H9 (cell line): ENCODE measurements at regions not wholly inside any gene's neighbourhood (a gene's known extent, or its start where the extent isn't known, plus 50 kb on each side); places are given as distances from the start of the nearest gene placed in this dataset.

Experiments used
- DNase-seq: peaks from one replicate; pipeline ENCODE4 v3.0.0-alpha.2; 2017
- H2AFZ ChIP-seq: one replicate; pipeline ENCODE4 v1.6.1; 2013; ENCODE audit warnings: mild to moderate bottlenecking, low read length, control low read depth, moderate library complexity
- H2AK5ac ChIP-seq: 2 replicates; pipeline ENCODE4 v1.6.1; 2013; ENCODE audit warnings: low read length, control low read depth, mixed read lengths; ENCODE audit not compliant: insufficient read length
- H2BK120ac ChIP-seq: one replicate; pipeline ENCODE4 v1.6.1; 2013; ENCODE audit warnings: low read depth, mild to moderate bottlenecking, low read length, control low read depth, inconsistent platforms; ENCODE audit not compliant: poor library complexity, severe bottlenecking
- H2BK12ac ChIP-seq: 2 replicates; pipeline ENCODE4 v1.6.1; 2013; ENCODE audit warnings: low read length, control low read depth, mixed read lengths, low read depth; ENCODE audit not compliant: insufficient read length
- H2BK15ac ChIP-seq: 2 replicates; pipeline ENCODE4 v1.6.1; 2013; ENCODE audit warnings: low read depth, low read length, control low read depth
- H2BK20ac ChIP-seq: one replicate; pipeline ENCODE4 v1.6.1; 2013; ENCODE audit warnings: low read depth, mild to moderate bottlenecking, low read length, control low read depth, inconsistent platforms; ENCODE audit not compliant: poor library complexity, severe bottlenecking
- H2BK5ac ChIP-seq: 2 replicates; pipeline ENCODE4 v1.6.1; 2013; ENCODE audit warnings: low read length, control low read depth, mixed read lengths; ENCODE audit not compliant: insufficient read length
- H3K14ac ChIP-seq: 2 replicates; pipeline ENCODE4 v1.6.1; 2013; ENCODE audit warnings: low read length, control low read depth; ENCODE audit not compliant: insufficient read depth
- H3K18ac ChIP-seq: 2 replicates; pipeline ENCODE4 v1.6.1; 2013; ENCODE audit warnings: low read depth, mild to moderate bottlenecking, mixed read lengths, low read length, control low read depth; ENCODE audit not compliant: insufficient read length
- H3K23ac ChIP-seq: 2 replicates; pipeline ENCODE4 v1.6.1; 2013; ENCODE audit warnings: low read length, control low read depth, mixed read lengths, low read depth; ENCODE audit not compliant: insufficient read length
- H3K23me2 ChIP-seq: 2 replicates; pipeline ENCODE4 v1.6.1; 2013; ENCODE audit warnings: low read depth, mild to moderate bottlenecking, mixed read lengths, low read length, control low read depth; ENCODE audit not compliant: insufficient read length, poor library complexity, severe bottlenecking
- H3K27ac ChIP-seq: 2 replicates; pipeline ENCODE4 v1.5.1; 2013; ENCODE audit warnings: low read length, control low read depth, mixed read lengths, low read depth; ENCODE audit not compliant: insufficient read length
- H3K27me3 ChIP-seq: 2 replicates; pipeline ENCODE4 v1.6.1; 2013; ENCODE audit warnings: low read length, control low read depth, inconsistent platforms; ENCODE audit not compliant: insufficient read depth
- H3K4ac ChIP-seq: 2 replicates; pipeline ENCODE4 v1.6.1; 2013; ENCODE audit warnings: low read depth, mild to moderate bottlenecking, control low read depth, inconsistent platforms, low read length, moderate library complexity
- H3K4me1 ChIP-seq: 2 replicates; pipeline ENCODE4 v1.6.1; 2013; ENCODE audit warnings: low read length, control low read depth, inconsistent platforms; ENCODE audit not compliant: insufficient read depth
- H3K4me2 ChIP-seq: 2 replicates; pipeline ENCODE4 v1.6.1; 2013; ENCODE audit warnings: low read length, control low read depth, mixed read lengths; ENCODE audit not compliant: insufficient read length, insufficient read depth
- H3K56ac ChIP-seq: 2 replicates; pipeline ENCODE4 v1.6.1; 2013; ENCODE audit warnings: low read depth, mild to moderate bottlenecking, mixed read lengths, low read length, control low read depth; ENCODE audit not compliant: insufficient read length
- H3K79me1 ChIP-seq: 2 replicates; pipeline ENCODE4 v1.6.1; 2013; ENCODE audit warnings: low read depth, mild to moderate bottlenecking, moderate library complexity, low read length, control low read depth, inconsistent platforms; ENCODE audit not compliant: insufficient read depth, poor library complexity, severe bottlenecking
- H3K79me2 ChIP-seq: 2 replicates; pipeline ENCODE4 v1.6.1; 2013; ENCODE audit warnings: low read length, control low read depth, inconsistent platforms; ENCODE audit not compliant: insufficient read depth
- H3K9ac ChIP-seq: 2 replicates; pipeline ENCODE4 v1.6.1; 2013; ENCODE audit warnings: low read length, control low read depth, mixed read lengths; ENCODE audit not compliant: insufficient read length; ENCODE audit errors: extremely low read depth
- H3K9me3 ChIP-seq: one replicate; pipeline ENCODE4 v1.6.1; 2013; ENCODE audit warnings: low read depth, low read length, inconsistent platforms; ENCODE audit not compliant: control insufficient read depth
- H3T11ph ChIP-seq: one replicate; pipeline ENCODE4 v1.6.1; 2013; ENCODE audit warnings: mild to moderate bottlenecking, low read length, control low read depth, inconsistent platforms
- H4K20me1 ChIP-seq: one replicate; pipeline ENCODE4 v1.6.1; 2013; ENCODE audit not compliant: control insufficient read depth, insufficient read length, insufficient read depth
- H4K5ac ChIP-seq: 2 replicates; pipeline ENCODE4 v1.6.1; 2013; ENCODE audit warnings: low read depth, mild to moderate bottlenecking, mixed read lengths, low read length, control low read depth; ENCODE audit not compliant: insufficient read length
- H4K8ac ChIP-seq: replicated peaks from 2 replicates; pipeline ENCODE4 v1.6.1; 2013; ENCODE audit warnings: low read length, control low read depth, mixed read lengths, low read depth; ENCODE audit not compliant: insufficient read length
- H4K91ac ChIP-seq: 2 replicates; pipeline ENCODE4 v1.6.1; 2013; ENCODE audit warnings: low read depth, mild to moderate bottlenecking, moderate library complexity, mixed read lengths, low read length, control low read depth; ENCODE audit not compliant: insufficient read length
- H3K27ac Mint-ChIP-seq, 3 experiments: 2 replicates in 2 of 3; 3 replicates in 1 of 3; pipeline ENCODE4 v1.8.0; 2020 to 2021; ENCODE audit warnings: mixed read lengths in 3 of 3, mild to moderate bottlenecking in 1 of 3, moderate library complexity in 1 of 3
- H3K27me3 Mint-ChIP-seq: 2 replicates; pipeline ENCODE4 v1.8.0; 2021; ENCODE audit warnings: low read depth, mild to moderate bottlenecking, moderate library complexity, mixed read lengths
- H3K36me3 Mint-ChIP-seq, 3 experiments: 2 replicates in 2 of 3; 3 replicates in 1 of 3; pipeline ENCODE4 v1.8.0; 2020 to 2021; ENCODE audit warnings: low read depth in 3 of 3, mixed read lengths in 3 of 3; ENCODE audit not compliant: insufficient read depth in 1 of 3
- H3K4me1 Mint-ChIP-seq, 2 experiments: 2 replicates each; pipeline ENCODE4 v1.8.0; 2020; ENCODE audit warnings: mixed read lengths in 2 of 2
- H3K4me3 Mint-ChIP-seq, 2 experiments: 2 replicates in 1 of 2; 3 replicates in 1 of 2; pipeline ENCODE4 v1.8.0; 2020 to 2021; ENCODE audit warnings: mild to moderate bottlenecking in 2 of 2, mixed read lengths in 2 of 2, moderate library complexity in 1 of 2
- H3K9me3 Mint-ChIP-seq, 2 experiments: 2 replicates in 1 of 2; 3 replicates in 1 of 2; pipeline ENCODE4 v1.8.0; 2020; ENCODE audit warnings: mild to moderate bottlenecking in 2 of 2, mixed read lengths in 2 of 2, moderate library complexity in 1 of 2
- CTCF ChIP-seq: fragments of 200-600 bp; sonication (generic); conservative IDR thresholded peaks from 3 replicates; pipeline ENCODE4 v1.8.0; 2021; ENCODE audit warnings: antibody characterized with exemption, mild to moderate bottlenecking
- WGBS: extraction: QIAGEN DNeasy Blood & Tissue Kit; methylation state at CpG from one replicate; pipeline ENCODE4 v1.1.7; 2013; ENCODE audit warnings: missing lambda C conversion rate, low lambda C conversion rate, mixed read lengths; ENCODE audit not compliant: insufficient read length; ENCODE audit errors: extremely low coverage; 5-methylcytosine and 5-hydroxymethylcytosine counted together

- Histone ChIP-seq H3K27ac (no peak overlapping the region), H2AK5ac (no peak overlapping the region), H3K9ac (no peak overlapping the region), H4K5ac (no peak overlapping the region), H2BK12ac (no peak overlapping the region), H2BK15ac (no peak overlapping the region), H3K4me1 (peaks cover 4% of the 10 kb centered on the region; the same call in 1 of the 2 replicates), H4K20me1 (no peaks in the 10 kb centered on the region), H3K18ac (no peak overlapping the region), H3K14ac (no peak overlapping the region), H2BK20ac (no peak overlapping the region), H3K23me2 (no peaks in the 10 kb centered on the region), H3K4me2 (no peak overlapping the region), H3K27me3 (no peaks in the 10 kb centered on the region), H4K8ac (no peak overlapping the region), H3K79me1 (no peaks in the 10 kb centered on the region), H4K91ac (no peak overlapping the region), H3T11ph (no peak overlapping the region), H3K9me3 (peaks cover 12% of the 10 kb centered on the region), H2BK120ac (no peak overlapping the region), H2AFZ (no peak overlapping the region), H3K56ac (no peak overlapping the region), H2BK5ac (no peak overlapping the region), H3K23ac (no peak overlapping the region), H3K4ac (no peak overlapping the region), H3K79me2 (no peaks in the 10 kb centered on the region)
- H3K36me3 Mint-ChIP-seq, result peaks cover 5 to 12% (median 8%) of the 10 kb centered on the region in 3 experiments
- DNase-seq, result no peak
- H3K27ac Mint-ChIP-seq, result no peak overlapping the region; a peak in 1 of 7 replicates
- TF ChIP-seq CTCF, result no peak
- H3K9me3 Mint-ChIP-seq, result peaks cover 7 to 13% of the 10 kb centered on the region in 2 experiments
- no CpG with 5 or more reads among the region's 8 CpGs for WGBS
- no peaks in the 10 kb centered on the region for H3K27me3 Mint-ChIP-seq
- H3K4me1 Mint-ChIP-seq, result peaks cover 24 to 25% of the 10 kb centered on the region in 2 experiments
- H3K4me3 Mint-ChIP-seq, result no peak overlapping the region
Observed at GRCh38 chr7:118627467-118627866, 403.0 kb downstream of the ANKRD7 start.
